Neural progenitor cell (in vitro differentiated cells): ENCODE measurements at regions not wholly inside any gene's neighbourhood (a gene's known extent, or its start where the extent isn't known, plus 50 kb on each side); places are given as distances from the start of the nearest gene placed in this dataset.

ENCODE experiments used
- DNase-seq: peaks from one replicate; pipeline ENCODE4 v3.0.0-alpha.2; 2016; ENCODE audit warnings: low spot score
- H2AFZ ChIP-seq: fragments of 200-600 bp; sonication (generic); replicated peaks from 2 replicates; pipeline ENCODE4 v1.6.1; 2016; ENCODE audit warnings: antibody characterized with exemption
- H3F3A ChIP-seq: fragments of 200-600 bp; sonication (generic); 2 replicates; pipeline ENCODE4 v1.6.1; 2016; ENCODE audit warnings: antibody characterized with exemption, low read depth
- H3K27ac ChIP-seq: fragments of 200-600 bp; sonication (generic); 2 replicates; pipeline ENCODE4 v1.5.1; 2016; ENCODE audit warnings: mild to moderate bottlenecking
- H3K27me3 ChIP-seq: fragments of 200-600 bp; sonication (generic); 2 replicates; pipeline ENCODE4 v1.6.1; 2016; ENCODE audit warnings: mild to moderate bottlenecking, moderate library complexity
- H3K36me3 ChIP-seq: fragments of 200-600 bp; sonication (generic); 2 replicates; pipeline ENCODE4 v1.5.1; 2016
- H3K4me1 ChIP-seq: fragments of 200-600 bp; sonication (generic); 2 replicates; pipeline ENCODE4 v1.6.1; 2016; ENCODE audit warnings: mixed run types
- H3K4me2 ChIP-seq: fragments of 200-600 bp; sonication (generic); 2 replicates; pipeline ENCODE4 v1.6.1; 2016
- H3K4me3 ChIP-seq: fragments of 200-600 bp; sonication (generic); 2 replicates; pipeline ENCODE4 v1.5.1; 2016
- H3K79me2 ChIP-seq: fragments of 200-600 bp; sonication (generic); 2 replicates; pipeline ENCODE4 v1.6.1; 2016; ENCODE audit warnings: low read depth
- H3K9ac ChIP-seq: fragments of 200-600 bp; sonication (generic); 2 replicates; pipeline ENCODE4 v1.6.1; 2016
- H3K9me3 ChIP-seq: fragments of 200-600 bp; sonication (generic); 2 replicates; pipeline ENCODE4 v1.5.1; 2016; ENCODE audit warnings: low read depth
- H4K20me1 ChIP-seq: fragments of 200-600 bp; sonication (generic); 2 replicates; pipeline ENCODE4 v1.6.1; 2016; ENCODE audit warnings: low read depth
- H3K27ac Mint-ChIP-seq: 3 replicates; pipeline ENCODE4 v1.8.0; 2021; ENCODE audit warnings: mixed read lengths
- H3K27me3 Mint-ChIP-seq: 2 replicates; pipeline ENCODE4 v1.8.0; 2022; ENCODE audit warnings: low read depth, mild to moderate bottlenecking, inconsistent platforms, moderate library complexity, mixed read lengths; ENCODE audit not compliant: insufficient read depth
- H3K36me3 Mint-ChIP-seq: 3 replicates; pipeline ENCODE4 v1.8.0; 2021; ENCODE audit warnings: mixed read lengths
- H3K4me1 Mint-ChIP-seq: 3 replicates; pipeline ENCODE4 v1.8.0; 2021; ENCODE audit warnings: mixed read lengths
- H3K4me3 Mint-ChIP-seq: 3 replicates; pipeline ENCODE4 v1.8.0; 2021; ENCODE audit warnings: mild to moderate bottlenecking, moderate library complexity, mixed read lengths
- H3K9me3 Mint-ChIP-seq: 3 replicates; pipeline ENCODE4 v1.8.0; 2020; ENCODE audit warnings: mixed read lengths
- EZH2 ChIP-seq: fragments of 200-600 bp; sonication (generic); IDR thresholded peaks from 2 replicates; pipeline ENCODE4 v1.6.1; 2017; ENCODE audit warnings: antibody characterized with exemption, mild to moderate bottlenecking, moderate library complexity
- EZH2phosphoT487 ChIP-seq: fragments of 200-600 bp; sonication (generic); IDR thresholded peaks from 2 replicates; pipeline ENCODE4 v1.6.1; 2017; ENCODE audit warnings: antibody characterized with exemption
- TF ChIP-seq, protein P1 (sequence below): fragments of 200-600 bp; sonication (generic); IDR thresholded peaks from 2 replicates; pipeline ENCODE4 v1.5.1; 2017; ENCODE audit warnings: antibody characterized with exemption, mild to moderate bottlenecking

GRCh38 chr2:168396131-168396530 lies 59.9 kb upstream of the CERS6 start:
- no peak overlapping the region for H3K4me3 Mint-ChIP-seq
- H3K27ac Mint-ChIP-seq = no peak overlapping the region
- H3K9me3 Mint-ChIP-seq = no peaks in the 10 kb centered on the region
- Histone ChIP-seq H4K20me1 (no peaks in the 10 kb centered on the region), H3K79me2 (no peaks in the 10 kb centered on the region), H3K4me2 (no peak overlapping the region), H3K9me3 (no peaks in the 10 kb centered on the region), H3K36me3 (no peaks in the 10 kb centered on the region), H2AFZ (no peak overlapping the region), H3K27ac (no peak overlapping the region), H3F3A (no peaks in the 10 kb centered on the region), H3K4me3 (no peak overlapping the region), H3K27me3 (no peaks in the 10 kb centered on the region), H3K9ac (no peak overlapping the region), H3K4me1 (no peaks in the 10 kb centered on the region)
- TF ChIP-seq EZH2phosphoT487 = no peak
- TF ChIP-seq, protein P1, sequence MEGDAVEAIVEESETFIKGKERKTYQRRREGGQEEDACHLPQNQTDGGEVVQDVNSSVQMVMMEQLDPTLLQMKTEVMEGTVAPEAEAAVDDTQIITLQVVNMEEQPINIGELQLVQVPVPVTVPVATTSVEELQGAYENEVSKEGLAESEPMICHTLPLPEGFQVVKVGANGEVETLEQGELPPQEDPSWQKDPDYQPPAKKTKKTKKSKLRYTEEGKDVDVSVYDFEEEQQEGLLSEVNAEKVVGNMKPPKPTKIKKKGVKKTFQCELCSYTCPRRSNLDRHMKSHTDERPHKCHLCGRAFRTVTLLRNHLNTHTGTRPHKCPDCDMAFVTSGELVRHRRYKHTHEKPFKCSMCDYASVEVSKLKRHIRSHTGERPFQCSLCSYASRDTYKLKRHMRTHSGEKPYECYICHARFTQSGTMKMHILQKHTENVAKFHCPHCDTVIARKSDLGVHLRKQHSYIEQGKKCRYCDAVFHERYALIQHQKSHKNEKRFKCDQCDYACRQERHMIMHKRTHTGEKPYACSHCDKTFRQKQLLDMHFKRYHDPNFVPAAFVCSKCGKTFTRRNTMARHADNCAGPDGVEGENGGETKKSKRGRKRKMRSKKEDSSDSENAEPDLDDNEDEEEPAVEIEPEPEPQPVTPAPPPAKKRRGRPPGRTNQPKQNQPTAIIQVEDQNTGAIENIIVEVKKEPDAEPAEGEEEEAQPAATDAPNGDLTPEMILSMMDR = no peak
- TF ChIP-seq EZH2 = no peak
- DNase-seq = no peak
- no peaks in the 10 kb centered on the region for H3K36me3 Mint-ChIP-seq
- peaks cover 4% of the 10 kb centered on the region for H3K27me3 Mint-ChIP-seq
- no peaks in the 10 kb centered on the region for H3K4me1 Mint-ChIP-seq

DNA sequence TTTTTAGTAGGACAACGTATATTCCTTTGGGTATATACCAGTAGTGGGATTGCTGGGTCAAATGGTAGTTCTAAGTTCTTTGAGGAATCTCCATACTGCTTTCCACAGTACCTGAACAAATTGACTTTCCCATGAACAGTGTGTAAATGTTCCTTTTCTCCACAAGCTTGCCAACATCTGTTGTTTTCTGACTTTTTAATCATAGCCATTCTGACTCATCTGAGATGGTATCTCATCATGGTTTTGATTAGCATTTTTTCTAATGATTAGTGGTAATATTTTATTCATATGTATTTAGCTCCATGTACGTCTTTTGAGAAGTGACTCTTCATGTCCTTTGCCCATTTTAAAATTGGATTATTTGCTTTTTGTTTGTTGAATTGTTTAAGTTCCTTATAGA lies 58.4 kb upstream of the CERS6 start:
- Histone ChIP-seq H3K9me3 (no peaks in the 10 kb centered on the region), H3K27ac (no peak overlapping the region), H3K27me3 (no peaks in the 10 kb centered on the region), H3K9ac (no peak overlapping the region), H4K20me1 (no peaks in the 10 kb centered on the region), H3K4me3 (no peak overlapping the region), H2AFZ (no peak overlapping the region), H3K4me2 (no peak overlapping the region), H3K79me2 (no peaks in the 10 kb centered on the region), H3K4me1 (no peaks in the 10 kb centered on the region), H3F3A (no peaks in the 10 kb centered on the region), H3K36me3 (no peaks in the 10 kb centered on the region)
- TF ChIP-seq, protein P1 = no peak
- TF ChIP-seq EZH2phosphoT487 = no peak
- no peak for TF ChIP-seq EZH2
- no peaks in the 10 kb centered on the region for H3K36me3 Mint-ChIP-seq
- no peaks in the 10 kb centered on the region for H3K9me3 Mint-ChIP-seq
- peaks cover 4% of the 10 kb centered on the region for H3K27me3 Mint-ChIP-seq
- H3K27ac Mint-ChIP-seq = no peak overlapping the region
- no peak for DNase-seq
- no peak overlapping the region for H3K4me3 Mint-ChIP-seq
- no peaks in the 10 kb centered on the region for H3K4me1 Mint-ChIP-seq

GRCh38 chr2:168401048-168401556 lies 55.0 kb upstream of the CERS6 start:
- Mint-ChIP-seq H3K27ac (no peak overlapping the region), H3K9me3 (no peaks in the 10 kb centered on the region), H3K4me1 (no peaks in the 10 kb centered on the region), H3K27me3 (peaks cover 4% of the 10 kb centered on the region), H3K36me3 (no peaks in the 10 kb centered on the region), H3K4me3 (no peak overlapping the region)
- no peak for DNase-seq
- no peaks in the 10 kb centered on the region for H3K27me3 ChIP-seq
- H3K36me3 ChIP-seq = no peaks in the 10 kb centered on the region
- H3K79me2 ChIP-seq = no peaks in the 10 kb centered on the region
- no peaks in the 10 kb centered on the region for H3F3A ChIP-seq
- H3K4me1 ChIP-seq = no peaks in the 10 kb centered on the region
- no peak overlapping the region for H3K9ac ChIP-seq
- no peaks in the 10 kb centered on the region for H3K9me3 ChIP-seq
- no peaks in the 10 kb centered on the region for H4K20me1 ChIP-seq
- no peak overlapping the region for H2AFZ ChIP-seq
- TF ChIP-seq EZH2 = no peak
- TF ChIP-seq, protein P1 = no peak
- no peak for TF ChIP-seq EZH2phosphoT487
- no peak overlapping the region for H3K4me3 ChIP-seq
- H3K27ac ChIP-seq = no peak overlapping the region
- no peak overlapping the region for H3K4me2 ChIP-seq
